ENCODE measurements at regions not wholly inside any gene's neighbourhood (a gene's known extent, or its start where the extent isn't known, plus 50 kb on each side); places are given as distances from the start of the nearest gene placed in this dataset.

- Histone ChIP-seq H4K5ac (ENCODE audit: insufficient read length, low read depth, low read length) (no peak overlapping the region), H3K4me2 (ENCODE audit: insufficient read depth, insufficient read length, low read length) (no peak overlapping the region), H3K79me1 (ENCODE audit: insufficient read depth, low read depth, low read length, poor library complexity, severe bottlenecking) (no peaks in the 10 kb centered on the region), H3K14ac (ENCODE audit: insufficient read depth, low read length) (no peak overlapping the region), H3K56ac (ENCODE audit: insufficient read length, low read depth, low read length) (no peak overlapping the region), H3K23me2 (ENCODE audit: insufficient read length, low read depth, low read length, poor library complexity, severe bottlenecking) (no peaks in the 10 kb centered on the region), H3K18ac (ENCODE audit: insufficient read length, low read depth, low read length) (no peak overlapping the region), H4K20me1 (ENCODE audit: control insufficient read depth, insufficient read depth, insufficient read length) (no peaks in the 10 kb centered on the region), H3K79me2 (ENCODE audit: insufficient read depth, low read length) (no peaks in the 10 kb centered on the region), H2BK20ac (ENCODE audit: low read depth, low read length, poor library complexity, severe bottlenecking) (no peak overlapping the region), H4K8ac (replicated peaks; ENCODE audit: insufficient read length, low read depth, low read length) (no peak overlapping the region), H3K27ac (ENCODE audit: insufficient read length, low read depth, low read length) (no peak overlapping the region), H3K9ac (ENCODE audit: extremely low read depth, insufficient read length, low read length) (no peak overlapping the region), H3K9me3 (ENCODE audit: control insufficient read depth, low read depth, low read length) (no peaks in the 10 kb centered on the region), H2BK120ac (ENCODE audit: low read depth, low read length, poor library complexity, severe bottlenecking) (no peak overlapping the region), H3T11ph (ENCODE audit: low read length) (no peak overlapping the region), H2AK5ac (ENCODE audit: insufficient read length, low read length) (no peak overlapping the region), H2BK15ac (ENCODE audit: low read depth, low read length) (no peak overlapping the region), H3K23ac (ENCODE audit: insufficient read length, low read depth, low read length) (no peak overlapping the region), H2BK12ac (ENCODE audit: insufficient read length, low read depth, low read length) (no peak overlapping the region), H2BK5ac (ENCODE audit: insufficient read length, low read length) (no peak overlapping the region), H3K4me1 (ENCODE audit: insufficient read depth, low read length) (no peaks in the 10 kb centered on the region), H3K4ac (ENCODE audit: low read depth, low read length) (no peak overlapping the region), H4K91ac (ENCODE audit: insufficient read length, low read depth, low read length) (no peak overlapping the region), H2AFZ (ENCODE audit: low read length) (no peak overlapping the region), H3K27me3 (ENCODE audit: insufficient read depth, low read length) (no peaks in the 10 kb centered on the region)
- H3K36me3 Mint-ChIP-seq (ENCODE audit: insufficient read depth in 1 of 3, low read depth in 3 of 3), result no peaks in the 10 kb centered on the region
- TF ChIP-seq CTCF (conservative IDR thresholded peaks at IDR 0.05), result no peak
- H3K27ac Mint-ChIP-seq, result no peak overlapping the region; a peak in 1 of 7 replicates
- DNase-seq, result peak; percentile 34
- peaks cover 18 to 23% of the 10 kb centered on the region in 2 experiments for H3K4me1 Mint-ChIP-seq
- no CpG with 5 or more reads among the region's 20 CpGs for WGBS (ENCODE audit: extremely low coverage, insufficient read length, low lambda C conversion rate)
- no peak overlapping the region for H3K4me3 Mint-ChIP-seq
- H3K9me3 Mint-ChIP-seq, result no peaks in the 10 kb centered on the region; a peak in 1 of 5 replicates
- peaks cover 15% of the 10 kb centered on the region for H3K27me3 Mint-ChIP-seq (ENCODE audit: low read depth)
These were observed 242.3 kb upstream of the B3GAT1 start for GRCh38 chr11:134654161-134654915.
